BE2C (cell line): ENCODE measurements at regions not wholly inside any gene's neighbourhood (a gene's known extent, or its start where the extent isn't known, plus 50 kb on each side); places are given as distances from the start of the nearest gene placed in this dataset.

Source experiments
- DNase-seq: peaks from one replicate; pipeline ENCODE4 v3.0.0-alpha.2; 2020
- H3K27me3 ChIP-seq: fragments of 250-450 bp; sonication (Bioruptor Pico); 2 replicates; pipeline ENCODE4 v1.5.1; 2020; ENCODE audit warnings: mild to moderate bottlenecking
- H3K36me3 ChIP-seq: fragments of 250-450 bp; sonication (Bioruptor Pico); 2 replicates; pipeline ENCODE4 v1.5.1; 2020; ENCODE audit warnings: mild to moderate bottlenecking
- H3K4me1 ChIP-seq: fragments of 250-450 bp; sonication (Bioruptor Pico); 2 replicates; pipeline ENCODE4 v1.5.1; 2020
- H3K4me3 ChIP-seq: 2 replicates; pipeline ENCODE4 v1.5.1; 2011; ENCODE audit warnings: low read depth, low read length
- H3K9me3 ChIP-seq: fragments of 250-450 bp; sonication (Bioruptor Pico); 2 replicates; pipeline ENCODE4 v1.5.1; 2020
- CTCF ChIP-seq: IDR thresholded peaks from 2 replicates; pipeline ENCODE4 v1.5.1; 2012; ENCODE audit warnings: mild to moderate bottlenecking, low read depth, low read length

GRCh38 chr9:100661668-100662067 lies 83.8 kb downstream of the CAVIN4 start:
- H3K4me1 ChIP-seq: no peaks in the 10 kb centered on the region
- H3K27me3 ChIP-seq: no peaks in the 10 kb centered on the region
- H3K4me3 ChIP-seq: no peak overlapping the region
- no peak for TF ChIP-seq CTCF
- H3K36me3 ChIP-seq: no peaks in the 10 kb centered on the region
- DNase-seq: no peak
- H3K9me3 ChIP-seq: no peaks in the 10 kb centered on the region

GRCh38 chr9:100662122-100662521 lies 84.2 kb downstream of the CAVIN4 start:
- no peaks in the 10 kb centered on the region for H3K36me3 ChIP-seq
- H3K27me3 ChIP-seq: no peaks in the 10 kb centered on the region
- no peaks in the 10 kb centered on the region for H3K4me1 ChIP-seq
- TF ChIP-seq CTCF: no peak
- DNase-seq: no peak
- no peaks in the 10 kb centered on the region for H3K9me3 ChIP-seq
- no peak overlapping the region for H3K4me3 ChIP-seq

GRCh38 chr9:100667448-100667847 lies 89.6 kb downstream of the CAVIN4 start:
- no peak for TF ChIP-seq CTCF
- Histone ChIP-seq H3K9me3 (no peaks in the 10 kb centered on the region), H3K4me3 (no peak overlapping the region), H3K27me3 (no peaks in the 10 kb centered on the region), H3K36me3 (no peaks in the 10 kb centered on the region), H3K4me1 (no peaks in the 10 kb centered on the region)
- no peak for DNase-seq

DNA sequence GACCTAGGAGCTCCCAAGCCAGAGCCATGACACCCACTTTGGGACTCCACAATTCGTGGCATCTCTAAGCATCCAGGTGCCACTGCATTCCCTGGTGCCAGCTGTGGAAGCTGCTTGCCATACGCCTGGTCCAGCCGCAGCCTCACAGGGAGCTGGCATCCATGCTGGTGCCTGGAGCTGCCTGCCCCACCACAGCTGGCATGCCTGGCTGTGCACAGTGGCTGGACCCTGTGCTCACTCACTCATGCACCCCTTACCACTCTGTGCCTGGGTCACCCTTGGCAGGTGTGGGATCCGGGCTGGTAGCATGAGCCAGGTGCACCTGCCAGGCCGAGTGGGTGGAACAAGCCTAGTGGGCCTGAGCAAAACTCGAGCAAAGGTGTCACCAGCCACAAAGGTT lies 90.1 kb downstream of the CAVIN4 start:
- no peaks in the 10 kb centered on the region for H3K9me3 ChIP-seq

GRCh38 chr9:100669968-100670367 lies 92.1 kb downstream of the CAVIN4 start:
- no peaks in the 10 kb centered on the region for H3K27me3 ChIP-seq
- no peak for TF ChIP-seq CTCF
- H3K4me1 ChIP-seq: no peaks in the 10 kb centered on the region
- no peak overlapping the region for H3K4me3 ChIP-seq
- no peak for DNase-seq
- H3K36me3 ChIP-seq: no peaks in the 10 kb centered on the region
- H3K9me3 ChIP-seq: no peaks in the 10 kb centered on the region

More for the DNA sequence above, 90.1 kb downstream of the CAVIN4 start:
- H3K27me3 ChIP-seq: no peaks in the 10 kb centered on the region
- H3K36me3 ChIP-seq: no peaks in the 10 kb centered on the region
- no peaks in the 10 kb centered on the region for H3K4me1 ChIP-seq
- DNase-seq: no peak
- TF ChIP-seq CTCF: no peak
- H3K4me3 ChIP-seq: no peak overlapping the region

DNA sequence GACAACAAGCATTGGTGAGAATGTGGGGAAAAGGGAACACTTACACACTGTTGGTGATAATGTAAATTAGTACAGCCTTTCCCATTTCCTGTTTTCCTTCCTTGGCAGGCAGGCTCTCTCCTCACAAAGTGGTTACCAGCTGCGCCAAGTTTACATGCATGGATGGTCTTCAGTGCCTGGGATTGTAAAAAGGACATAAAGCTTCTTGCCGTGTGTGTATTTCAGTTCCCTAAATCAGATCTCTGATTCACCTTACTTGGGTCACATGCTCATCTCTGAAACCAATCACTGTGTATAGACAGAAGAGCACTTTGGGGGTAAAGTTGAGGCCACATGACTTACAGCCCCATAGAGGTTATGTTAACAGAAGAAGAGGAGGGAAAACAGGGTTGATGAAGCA lies 92.8 kb downstream of the CAVIN4 start:
- Histone ChIP-seq H3K27me3 (no peaks in the 10 kb centered on the region), H3K9me3 (no peaks in the 10 kb centered on the region), H3K36me3 (no peaks in the 10 kb centered on the region), H3K4me1 (no peaks in the 10 kb centered on the region), H3K4me3 (no peak overlapping the region)
- no peak for TF ChIP-seq CTCF
- no peak for DNase-seq
